Fibroblast of pulmonary artery (primary cell): ENCODE measurements at regions not wholly inside any gene's neighbourhood (a gene's known extent, or its start where the extent isn't known, plus 50 kb on each side); places are given as distances from the start of the nearest gene placed in this dataset.

ENCODE experiments used
- DNase-seq: peaks from one replicate; pipeline ENCODE4 v3.0.0-alpha.2; 2010; ENCODE audit warnings: low read depth
- H3K4me3 ChIP-seq: replicated peaks from 2 replicates; pipeline ENCODE4 v1.5.1; 2011; ENCODE audit warnings: low read depth, mild to moderate bottlenecking, control low read depth, low read length, moderate library complexity
- CTCF ChIP-seq: IDR thresholded peaks from 2 replicates; pipeline ENCODE4 v1.5.1; 2011; ENCODE audit warnings: mild to moderate bottlenecking, control low read depth, low read length, inconsistent platforms; ENCODE audit errors: missing control alignments

GRCh38 chr1:55381491-55381890, 166.3 kb upstream of the USP24 start:
- no peak for TF ChIP-seq CTCF
- no peak for DNase-seq
- no peak overlapping the region for H3K4me3 ChIP-seq

- TF ChIP-seq CTCF, result no peak
- no peak overlapping the region for H3K4me3 ChIP-seq
- DNase-seq, result no peak
Observed at GRCh38 chr1:55380355-55380970, 165.3 kb upstream of the USP24 start.

- TF ChIP-seq CTCF, result peak; percentile 72
- H3K4me3 ChIP-seq, result no peak overlapping the region
- DNase-seq, result peak; percentile 61
Observed at GRCh38 chr1:55378582-55378981, 163.4 kb upstream of the USP24 start.

GRCh38 chr1:55376897-55377296, 161.7 kb upstream of the USP24 start:
- TF ChIP-seq CTCF, result no peak
- no peak for DNase-seq
- no peak overlapping the region for H3K4me3 ChIP-seq

- H3K4me3 ChIP-seq, result no peak overlapping the region
- TF ChIP-seq CTCF, result peak; percentile 95
- peak; percentile 68 for DNase-seq
Observed at GRCh38 chr1:55375617-55376258, 160.6 kb upstream of the USP24 start.

GRCh38 chr1:55374801-55375616, 159.8 kb upstream of the USP24 start:
- no peak overlapping the region for H3K4me3 ChIP-seq
- TF ChIP-seq CTCF, result no peak
- no peak for DNase-seq
